ENCODE measurements at regions not wholly inside any gene's neighbourhood (a gene's known extent, or its start where the extent isn't known, plus 50 kb on each side); places are given as distances from the start of the nearest gene placed in this dataset.
"Not testable (repeated sequence)": the region's sequence is repeated elsewhere in the genome, so short reads cannot be mapped to it uniquely, and the experiment has no call there.

DNA sequence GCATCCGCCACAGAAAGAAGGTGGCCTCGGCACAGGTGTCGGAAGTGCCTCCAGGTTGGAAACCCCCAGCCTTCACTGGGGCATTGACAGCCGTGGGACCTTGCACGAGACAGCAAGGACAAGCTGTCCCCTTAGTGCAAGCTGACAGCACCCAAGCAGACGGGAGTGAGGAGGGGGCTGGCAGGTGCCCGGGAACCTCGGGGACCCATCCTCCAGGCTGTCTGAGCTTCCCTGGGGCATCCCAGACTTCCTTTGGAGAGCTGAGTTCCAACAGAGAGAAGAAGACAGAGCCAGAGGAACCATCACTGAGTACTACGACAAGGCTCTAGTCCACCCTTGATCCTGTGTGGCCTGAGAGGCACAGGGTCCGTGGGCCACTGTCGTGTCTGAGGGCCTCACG is 100.6 kb upstream of the RAB4A start:
- TF ChIP-seq, protein P1, sequence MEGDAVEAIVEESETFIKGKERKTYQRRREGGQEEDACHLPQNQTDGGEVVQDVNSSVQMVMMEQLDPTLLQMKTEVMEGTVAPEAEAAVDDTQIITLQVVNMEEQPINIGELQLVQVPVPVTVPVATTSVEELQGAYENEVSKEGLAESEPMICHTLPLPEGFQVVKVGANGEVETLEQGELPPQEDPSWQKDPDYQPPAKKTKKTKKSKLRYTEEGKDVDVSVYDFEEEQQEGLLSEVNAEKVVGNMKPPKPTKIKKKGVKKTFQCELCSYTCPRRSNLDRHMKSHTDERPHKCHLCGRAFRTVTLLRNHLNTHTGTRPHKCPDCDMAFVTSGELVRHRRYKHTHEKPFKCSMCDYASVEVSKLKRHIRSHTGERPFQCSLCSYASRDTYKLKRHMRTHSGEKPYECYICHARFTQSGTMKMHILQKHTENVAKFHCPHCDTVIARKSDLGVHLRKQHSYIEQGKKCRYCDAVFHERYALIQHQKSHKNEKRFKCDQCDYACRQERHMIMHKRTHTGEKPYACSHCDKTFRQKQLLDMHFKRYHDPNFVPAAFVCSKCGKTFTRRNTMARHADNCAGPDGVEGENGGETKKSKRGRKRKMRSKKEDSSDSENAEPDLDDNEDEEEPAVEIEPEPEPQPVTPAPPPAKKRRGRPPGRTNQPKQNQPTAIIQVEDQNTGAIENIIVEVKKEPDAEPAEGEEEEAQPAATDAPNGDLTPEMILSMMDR (IDR thresholded peaks at IDR 0.05; ENCODE audit: extremely low read depth, missing control alignments): no peak
- DNase-seq (ENCODE audit: low spot score): no peak

DNA sequence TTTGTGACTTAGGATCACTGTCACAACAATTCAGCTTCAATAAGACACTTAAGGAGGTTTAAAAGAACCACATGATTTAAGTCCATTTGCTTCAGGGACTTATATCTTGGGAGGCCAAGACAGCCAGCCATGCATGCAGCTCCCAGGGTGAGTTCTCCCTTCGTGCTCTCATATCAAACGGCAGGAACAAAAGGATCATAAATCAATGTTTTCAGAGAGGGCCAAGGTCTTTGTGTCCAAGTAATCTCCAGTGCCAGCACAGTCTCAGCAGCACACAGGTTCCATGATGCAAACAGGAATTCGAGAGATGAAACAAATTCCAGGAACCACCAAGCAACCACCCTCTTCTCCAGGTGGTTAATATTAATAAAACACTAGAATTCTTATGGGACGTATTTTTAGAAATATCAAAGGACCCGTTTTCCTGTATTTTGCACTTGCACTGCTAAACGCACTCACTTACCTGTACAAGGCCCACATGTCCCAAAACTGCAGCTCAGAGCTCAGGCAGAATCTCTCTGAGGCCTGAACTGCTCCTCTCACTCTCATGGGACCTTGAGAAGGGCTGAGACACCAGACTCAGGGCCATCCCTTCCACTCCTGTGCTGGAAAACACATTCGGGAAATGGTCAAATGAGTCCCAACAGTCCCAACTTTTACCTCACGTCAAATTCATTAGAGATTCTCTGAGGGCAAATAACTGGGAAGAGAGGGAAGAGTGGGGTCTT is 100.0 kb upstream of the RAB4A start:
- TF ChIP-seq, protein P1 (IDR thresholded peaks at IDR 0.05; ENCODE audit: extremely low read depth, missing control alignments): no peak
- no peak for DNase-seq (ENCODE audit: low spot score)

DNA sequence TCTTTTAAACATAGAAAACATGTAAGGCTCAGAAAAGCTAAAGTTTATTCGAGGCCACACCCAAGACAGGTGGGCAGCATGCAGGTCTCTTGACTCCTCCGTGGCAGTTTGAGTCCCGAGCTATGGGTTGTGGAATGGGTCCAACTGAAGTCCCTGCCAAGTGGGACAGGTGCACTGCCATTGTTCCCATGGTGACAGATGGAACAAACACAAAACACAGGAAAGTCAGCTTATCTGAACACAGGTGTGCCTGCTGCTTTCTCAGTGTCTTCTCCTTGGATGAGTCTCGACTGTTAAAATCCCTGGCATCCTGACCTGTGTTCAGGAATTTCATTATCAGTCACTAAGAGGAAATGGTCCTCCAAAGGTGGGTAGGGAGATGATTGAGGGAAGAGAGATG is 99.0 kb upstream of the RAB4A start:
- no peak for DNase-seq (ENCODE audit: low spot score)
- TF ChIP-seq, protein P1 (IDR thresholded peaks at IDR 0.05; ENCODE audit: extremely low read depth, missing control alignments): no peak

DNA sequence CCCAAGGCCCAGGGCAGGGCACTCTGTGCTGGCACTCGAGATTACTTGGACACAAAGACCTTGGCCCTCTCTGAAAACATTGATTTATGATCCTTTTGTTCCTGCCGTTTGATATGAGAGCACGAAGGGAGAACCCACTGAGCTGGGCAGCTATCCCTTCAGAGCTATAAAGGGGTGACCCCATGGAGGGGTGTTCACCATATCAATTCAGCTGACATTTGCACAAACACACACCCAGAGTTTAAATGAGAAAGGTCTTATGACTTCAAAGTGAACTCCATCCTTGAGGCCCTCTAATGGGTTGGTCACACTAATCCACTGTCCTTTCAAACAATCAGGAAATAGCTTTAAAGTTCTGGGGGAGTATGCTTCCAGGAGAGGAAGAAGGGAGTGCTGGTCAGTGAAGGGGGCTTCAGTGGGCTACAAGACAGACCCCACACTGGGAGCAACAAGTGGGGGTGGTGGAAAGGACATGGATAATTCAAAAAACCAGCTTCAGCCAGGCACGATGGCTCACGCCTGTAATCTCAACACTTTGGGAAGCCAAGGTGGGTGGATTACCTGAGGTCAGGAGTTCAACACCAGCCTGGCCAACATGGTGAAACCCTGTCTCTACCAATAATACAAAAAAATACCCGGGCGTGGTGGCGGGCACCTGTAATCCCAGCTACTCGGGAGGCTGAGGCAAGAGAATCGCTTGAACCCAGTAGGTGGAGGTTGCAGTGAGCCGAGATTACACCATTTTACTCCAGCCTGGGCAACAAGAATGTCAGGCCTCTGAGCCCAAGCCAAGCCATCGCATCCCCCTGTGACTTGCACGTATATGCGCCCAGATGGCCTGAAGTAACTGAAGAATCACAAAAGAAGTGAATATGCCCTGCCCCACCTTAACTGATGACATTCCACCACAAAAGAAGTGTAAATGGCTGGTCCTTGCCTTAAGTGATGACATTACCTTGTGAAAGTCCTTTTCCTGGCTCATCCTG is 97.1 kb upstream of the RAB4A start:
- DNase-seq (ENCODE audit: low spot score): not testable (repeated sequence)

DNA sequence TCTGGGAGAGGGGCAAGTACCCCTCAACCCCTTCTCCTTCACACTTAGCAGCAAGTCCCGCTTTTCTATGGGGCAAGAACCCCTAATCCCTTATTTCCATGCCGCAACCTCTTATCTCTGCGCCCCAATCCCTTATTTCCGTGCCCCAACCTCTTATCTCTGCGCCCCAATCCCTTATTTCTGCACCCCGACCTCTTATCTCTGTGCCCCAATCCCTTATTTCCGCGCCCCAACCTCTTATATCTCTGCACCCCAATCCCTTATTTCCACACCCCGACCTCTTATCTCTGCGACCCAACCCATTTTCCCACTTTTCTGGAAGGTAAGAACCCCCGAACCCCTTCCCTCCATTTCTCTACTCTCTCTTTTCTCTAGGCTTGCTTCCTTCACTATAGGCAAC is 95.6 kb upstream of the RAB4A start:
- not testable (repeated sequence) for DNase-seq (ENCODE audit: low spot score)

DNA sequence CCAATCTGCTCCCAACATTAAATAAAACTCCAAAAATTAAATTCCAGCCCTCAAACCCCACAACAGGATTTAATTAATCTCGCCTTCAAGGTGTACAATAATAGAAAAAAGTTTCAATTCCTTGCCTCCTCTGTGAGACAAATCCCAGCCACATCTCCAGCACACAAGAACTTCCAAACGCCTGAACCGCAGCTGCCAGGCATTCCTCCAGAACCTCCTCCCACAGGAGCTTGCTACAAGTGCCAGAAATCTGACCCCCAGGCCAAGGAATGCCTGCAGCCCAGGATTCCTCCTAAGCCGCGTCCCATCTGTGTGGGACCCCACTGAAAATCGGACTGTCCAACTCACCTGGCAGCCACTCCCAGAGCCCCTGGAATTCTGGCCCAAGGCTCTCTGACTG is 94.5 kb upstream of the RAB4A start:
- not testable (repeated sequence) for DNase-seq (ENCODE audit: low spot score)

DNA sequence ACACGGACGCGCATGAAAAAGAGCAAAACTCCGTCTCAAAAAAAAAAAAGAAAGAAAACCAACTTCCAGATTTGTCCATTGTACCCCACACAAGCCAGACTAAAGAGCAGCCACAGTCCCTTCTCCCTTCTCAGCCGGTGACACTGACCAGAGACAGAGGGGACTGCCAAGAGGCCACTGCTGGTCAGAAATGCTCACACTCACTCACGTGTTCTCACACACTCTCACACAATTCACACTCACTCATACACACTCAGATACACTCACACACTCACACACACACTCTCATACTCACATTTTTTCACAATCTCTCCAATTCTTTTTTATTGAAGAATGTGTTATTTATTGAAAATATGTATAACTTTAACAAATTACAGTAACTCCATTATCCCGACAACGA is 90.8 kb upstream of the RAB4A start:
- TF ChIP-seq, protein P1 (IDR thresholded peaks at IDR 0.05; ENCODE audit: extremely low read depth, missing control alignments): no peak
- DNase-seq (ENCODE audit: low spot score): no peak

DNA sequence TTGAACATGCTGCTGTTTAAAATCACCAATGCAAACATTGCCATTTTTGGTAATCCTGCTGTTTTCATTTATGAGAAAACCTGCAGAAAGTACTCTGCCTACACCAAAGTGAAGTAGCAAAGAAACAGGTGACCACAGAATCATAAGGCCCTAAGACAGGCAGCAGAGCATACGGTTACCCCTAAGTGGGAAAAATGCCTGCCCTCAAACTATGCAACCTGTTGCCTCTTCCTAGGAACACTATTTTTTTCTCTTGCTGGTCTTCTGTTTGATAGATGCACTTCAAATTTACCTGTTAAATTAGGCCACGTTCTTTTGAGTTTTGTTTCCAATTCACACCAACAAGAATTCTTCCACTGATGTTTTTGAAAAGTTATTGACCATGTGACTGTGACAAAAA is 89.5 kb upstream of the RAB4A start:
- no peak for DNase-seq (ENCODE audit: low spot score)
- TF ChIP-seq, protein P1 (IDR thresholded peaks at IDR 0.05; ENCODE audit: extremely low read depth, missing control alignments): no peak

DNA sequence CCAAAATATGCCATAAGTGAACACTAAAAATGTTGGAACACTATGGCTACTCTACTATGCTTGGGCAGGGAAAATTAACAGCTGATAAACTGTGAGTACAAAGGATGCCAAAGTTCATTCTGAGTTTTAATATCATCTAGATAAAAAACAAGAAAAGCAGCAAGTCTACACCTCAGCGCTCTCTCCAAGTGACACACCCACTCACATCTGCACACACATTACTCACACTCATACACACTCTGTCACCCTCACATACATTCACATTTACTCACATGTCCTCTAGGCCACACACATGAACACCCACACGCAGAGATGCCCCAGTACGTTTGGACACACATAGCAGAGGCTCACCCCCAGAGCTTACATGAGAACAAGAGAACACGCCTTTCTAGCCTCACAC is 87.3 kb upstream of the RAB4A start:
- DNase-seq (ENCODE audit: low spot score): no peak
- TF ChIP-seq, protein P1 (IDR thresholded peaks at IDR 0.05; ENCODE audit: extremely low read depth, missing control alignments): no peak

All from GM20000 (cell line).